ENCODE measurements at regions not wholly inside any gene's neighbourhood (a gene's known extent, or its start where the extent isn't known, plus 50 kb on each side); places are given as distances from the start of the nearest gene placed in this dataset.

DNA sequence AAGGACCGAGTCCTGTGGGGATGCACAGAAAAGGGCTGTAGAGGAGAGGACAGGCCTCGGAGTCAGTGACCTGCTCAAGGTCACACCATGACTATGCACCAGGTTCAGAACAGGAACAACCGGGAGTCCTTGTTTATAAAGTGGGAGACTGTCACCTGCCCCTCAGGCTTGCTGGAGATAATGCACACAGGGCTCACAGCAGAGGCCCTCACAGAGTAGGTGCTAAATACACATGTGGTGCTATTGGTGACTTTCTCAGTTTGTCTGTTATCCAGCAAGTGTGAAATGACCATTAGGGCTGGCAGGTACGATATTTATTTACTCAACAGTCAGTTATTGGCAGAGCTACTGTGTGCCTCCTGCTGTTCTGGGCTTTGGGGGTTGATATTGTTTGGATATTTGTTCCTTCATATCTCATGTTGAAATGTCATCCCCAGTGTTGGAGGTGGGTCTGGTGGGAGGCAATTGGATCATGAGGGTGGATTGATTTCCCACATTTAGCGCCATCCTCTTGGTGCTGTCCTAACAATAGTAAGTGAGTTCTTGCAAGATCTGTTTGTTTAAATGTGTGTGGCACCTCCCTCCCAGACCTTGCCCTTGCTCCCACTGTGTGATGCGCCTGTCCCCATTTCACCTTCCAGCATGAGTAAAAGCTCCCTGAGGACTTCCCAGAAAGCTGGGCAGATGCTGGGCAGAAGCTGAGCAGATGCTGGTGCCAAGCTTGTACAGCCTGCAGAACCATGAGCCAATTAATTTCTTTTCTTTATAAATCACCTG is 162.1 kb upstream of the MPHOSPH6 start:
- H3K4me3 Mint-ChIP-seq = no peak overlapping the region
- no peaks in the 10 kb centered on the region for H3K36me3 Mint-ChIP-seq
- H3K27ac Mint-ChIP-seq = no peak overlapping the region
- POLR2A ChIA-PET = no interaction called here
- H3K4me1 Mint-ChIP-seq = no peaks in the 10 kb centered on the region
- no peak for DNase-seq
- ATAC-seq = no peak
- H3K9me3 Mint-ChIP-seq = peaks cover 0 to 10% (median under 1%) of the 10 kb centered on the region in 9 donors
- peaks cover 5 to 37% (median 17%) of the 10 kb centered on the region in 5 donors for H3K27me3 Mint-ChIP-seq

DNA sequence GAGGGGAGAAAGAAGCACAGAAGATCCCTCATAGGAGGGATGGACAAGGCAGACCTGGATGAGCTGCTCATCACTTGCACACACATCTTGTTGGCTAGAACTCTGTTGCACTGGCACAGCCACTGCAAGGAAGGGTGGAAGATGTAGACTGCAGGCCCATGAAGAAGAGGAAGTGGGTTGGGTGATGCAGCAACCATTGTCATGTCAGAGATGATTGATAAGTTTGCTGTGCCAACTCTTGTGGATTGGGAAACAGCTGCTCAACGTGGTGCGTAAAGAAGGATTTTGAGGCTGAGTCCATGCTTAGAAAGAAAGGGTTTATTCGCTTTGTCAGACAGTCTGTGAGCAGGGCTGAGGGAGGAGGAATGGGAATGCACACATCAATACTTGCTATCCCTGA is 161.4 kb upstream of the MPHOSPH6 start:
- Mint-ChIP-seq H3K9me3 (peaks cover 0 to 6% (median 0%) of the 10 kb centered on the region in 9 donors), H3K4me3 (no peak overlapping the region), H3K4me1 (no peaks in the 10 kb centered on the region), H3K36me3 (no peaks in the 10 kb centered on the region), H3K27ac (no peak overlapping the region), H3K27me3 (peaks cover 3 to 37% (median 16%) of the 10 kb centered on the region in 5 donors)
- ATAC-seq = no peak
- DNase-seq = no peak
- POLR2A ChIA-PET = no interaction called here

DNA sequence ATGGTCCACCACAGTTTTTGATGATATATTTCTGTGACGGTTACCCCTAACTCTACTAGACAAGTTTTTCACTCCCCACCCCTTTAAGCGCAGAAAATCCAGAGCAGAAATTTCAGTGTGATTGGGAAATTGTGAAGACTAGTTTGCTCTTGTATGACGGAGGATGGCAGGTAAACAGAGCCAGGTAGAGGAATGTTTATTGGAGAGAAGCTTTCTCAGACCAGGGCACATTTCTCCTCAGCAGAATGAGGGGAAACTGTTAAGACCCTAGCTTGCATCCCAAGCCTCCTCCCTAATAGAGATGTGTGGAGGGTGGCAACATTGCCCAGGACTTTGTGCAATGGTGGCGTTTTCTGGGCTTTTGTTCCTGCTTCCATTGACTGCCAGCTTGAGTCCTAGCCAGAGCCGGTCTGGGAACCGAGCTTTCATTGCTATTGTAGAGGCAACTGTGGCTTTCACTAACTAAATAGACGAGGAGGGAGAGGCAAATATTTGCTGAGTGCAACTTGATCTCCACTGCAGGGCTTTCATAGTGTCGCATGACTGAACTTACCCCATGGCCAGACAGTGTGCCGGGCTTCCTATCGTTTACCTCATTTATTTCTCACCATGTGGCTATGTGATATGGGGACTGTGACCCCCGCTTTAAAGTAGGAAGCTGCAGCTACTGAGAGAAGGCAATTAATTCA is 159.6 kb upstream of the MPHOSPH6 start:
- Mint-ChIP-seq H3K36me3 (no peaks in the 10 kb centered on the region), H3K27me3 (peaks cover 3 to 28% (median 16%) of the 10 kb centered on the region in 5 donors), H3K4me3 (no peak overlapping the region), H3K4me1 (no peaks in the 10 kb centered on the region), H3K27ac (no peak overlapping the region), H3K9me3 (peaks cover 0 to 4% (median 0%) of the 10 kb centered on the region in 9 donors)
- POLR2A ChIA-PET = no interaction called here
- no peak for DNase-seq
- ATAC-seq = no peak

DNA sequence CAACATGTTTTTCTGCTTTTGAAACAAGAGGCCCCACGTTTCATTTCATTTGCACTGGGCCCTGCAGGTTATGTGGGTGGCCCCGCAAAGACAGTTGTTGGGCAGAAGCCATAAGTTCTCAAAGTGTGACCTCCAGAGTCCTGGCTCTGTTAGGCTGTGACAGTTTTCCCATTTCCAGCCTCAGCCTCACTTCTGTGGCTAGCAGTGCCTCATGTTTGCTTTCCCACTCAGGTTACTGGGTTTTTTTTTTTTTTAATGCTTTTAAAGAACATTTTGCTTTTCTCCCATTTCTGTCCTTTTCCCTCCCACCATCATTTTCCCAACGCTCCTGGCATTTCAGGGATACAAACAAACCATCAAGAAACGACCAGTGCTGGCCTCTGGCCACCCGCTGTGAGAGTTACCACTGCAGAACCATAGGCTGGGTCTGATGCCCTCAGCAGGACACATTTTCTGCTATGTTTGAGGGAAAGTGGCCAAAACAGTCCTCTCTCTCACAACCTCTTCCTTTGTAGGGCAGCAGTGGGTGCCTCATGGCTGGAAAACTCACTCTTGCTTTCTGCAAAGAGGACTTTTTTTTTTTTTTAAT is 159.0 kb upstream of the MPHOSPH6 start:
- ATAC-seq (no peak), DNase-seq (no peak)
- peaks cover 3 to 28% (median 14%) of the 10 kb centered on the region in 5 donors for H3K27me3 Mint-ChIP-seq
- H3K4me1 Mint-ChIP-seq = no peaks in the 10 kb centered on the region
- no peak overlapping the region for H3K4me3 Mint-ChIP-seq
- no peak overlapping the region for H3K27ac Mint-ChIP-seq
- POLR2A ChIA-PET = no interaction called here
- H3K9me3 Mint-ChIP-seq = peaks cover 0 to 10% (median 6%) of the 10 kb centered on the region in 9 donors
- peaks cover 0 to 3% (median 0%) of the 10 kb centered on the region in 3 donors for H3K36me3 Mint-ChIP-seq

DNA sequence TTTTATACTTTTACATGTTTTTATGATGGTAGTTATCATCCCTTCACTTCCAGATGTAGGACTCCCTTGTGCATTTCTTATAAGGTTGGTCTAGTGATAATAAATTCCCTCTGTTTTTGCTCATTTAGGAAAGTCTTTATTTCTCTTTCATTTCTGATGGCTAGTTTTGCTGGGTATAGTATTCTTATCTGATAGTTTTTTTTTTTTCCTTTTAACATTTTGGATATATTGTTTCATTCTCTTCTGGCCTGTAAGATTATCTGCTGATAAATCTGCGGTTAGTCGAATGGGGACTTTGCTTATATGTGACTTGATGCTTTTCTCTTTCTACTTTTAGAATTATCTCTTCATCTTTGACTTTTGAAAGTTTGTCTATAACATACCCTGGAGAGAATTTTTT is 153.1 kb upstream of the MPHOSPH6 start:
- no peaks in the 10 kb centered on the region for H3K4me1 Mint-ChIP-seq
- H3K4me3 Mint-ChIP-seq = no peak overlapping the region
- ATAC-seq (no peak), DNase-seq (no peak)
- POLR2A ChIA-PET = no interaction called here
- H3K27me3 Mint-ChIP-seq = peaks cover 2 to 11% (median 5%) of the 10 kb centered on the region in 5 donors
- no peak overlapping the region for H3K27ac Mint-ChIP-seq
- peaks cover 3 to 27% (median 15%) of the 10 kb centered on the region in 9 donors for H3K9me3 Mint-ChIP-seq
- H3K36me3 Mint-ChIP-seq = peaks cover 0 to 8% (median 0%) of the 10 kb centered on the region in 3 donors

DNA sequence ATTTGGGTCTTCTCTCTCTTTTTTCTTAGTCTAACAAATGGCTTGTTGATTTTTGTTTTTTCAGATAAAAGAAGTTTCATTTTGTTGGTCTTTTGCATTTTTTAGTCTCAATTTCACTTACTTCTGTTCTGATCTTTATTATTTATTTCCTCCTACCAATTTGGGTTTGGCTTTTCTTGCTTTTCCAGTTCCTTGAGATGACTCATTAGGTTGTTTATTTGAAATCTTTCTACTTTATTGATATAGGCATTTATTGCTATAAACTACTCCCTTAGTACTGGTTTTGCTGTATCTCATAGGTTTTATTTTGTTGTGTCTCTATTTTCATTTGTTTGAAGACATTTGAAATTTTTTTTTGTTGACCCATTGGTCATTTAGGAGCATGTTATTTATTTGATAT is 152.2 kb upstream of the MPHOSPH6 start:
- DNase-seq = no peak
- H3K9me3 Mint-ChIP-seq = peaks cover 3 to 27% (median 15%) of the 10 kb centered on the region in 9 donors
- no peak overlapping the region for H3K27ac Mint-ChIP-seq
- H3K4me1 Mint-ChIP-seq = no peaks in the 10 kb centered on the region
- H3K36me3 Mint-ChIP-seq = peaks cover 0 to 8% (median 0%) of the 10 kb centered on the region in 3 donors
- POLR2A ChIA-PET = no interaction called here
- peaks cover 2 to 11% (median 5%) of the 10 kb centered on the region in 5 donors for H3K27me3 Mint-ChIP-seq
- H3K4me3 Mint-ChIP-seq = no peak overlapping the region
- ATAC-seq = no peak

DNA sequence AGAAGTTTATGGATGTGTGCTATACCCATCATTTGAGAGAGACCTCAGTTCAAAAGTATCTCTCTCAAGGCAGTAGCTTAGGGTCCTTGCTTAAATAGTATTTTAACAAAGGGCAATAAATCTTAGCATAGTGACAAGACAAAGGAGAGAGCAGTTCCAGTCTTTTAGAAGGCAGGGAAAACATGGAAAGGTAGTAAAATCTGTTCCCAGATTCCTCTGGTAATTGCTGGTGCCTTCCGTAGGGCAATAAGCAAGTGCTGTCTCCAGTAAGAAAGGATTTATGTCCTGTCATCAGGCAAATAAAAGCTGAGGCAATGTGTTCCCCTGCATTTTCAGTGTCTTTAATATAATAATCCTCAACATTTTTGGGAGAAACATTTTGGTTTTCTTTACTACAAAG is 149.0 kb upstream of the MPHOSPH6 start:
- no peaks in the 10 kb centered on the region for H3K4me1 Mint-ChIP-seq
- peaks cover 0 to 6% (median 0%) of the 10 kb centered on the region in 3 donors for H3K36me3 Mint-ChIP-seq
- POLR2A ChIA-PET = no interaction called here
- DNase-seq (no peak), ATAC-seq (no peak)
- H3K27me3 Mint-ChIP-seq = peaks cover 0 to 3% (median 1%) of the 10 kb centered on the region in 5 donors
- no peak overlapping the region for H3K4me3 Mint-ChIP-seq
- no peak overlapping the region for H3K27ac Mint-ChIP-seq
- peaks cover 2 to 24% (median 10%) of the 10 kb centered on the region in 9 donors for H3K9me3 Mint-ChIP-seq

DNA sequence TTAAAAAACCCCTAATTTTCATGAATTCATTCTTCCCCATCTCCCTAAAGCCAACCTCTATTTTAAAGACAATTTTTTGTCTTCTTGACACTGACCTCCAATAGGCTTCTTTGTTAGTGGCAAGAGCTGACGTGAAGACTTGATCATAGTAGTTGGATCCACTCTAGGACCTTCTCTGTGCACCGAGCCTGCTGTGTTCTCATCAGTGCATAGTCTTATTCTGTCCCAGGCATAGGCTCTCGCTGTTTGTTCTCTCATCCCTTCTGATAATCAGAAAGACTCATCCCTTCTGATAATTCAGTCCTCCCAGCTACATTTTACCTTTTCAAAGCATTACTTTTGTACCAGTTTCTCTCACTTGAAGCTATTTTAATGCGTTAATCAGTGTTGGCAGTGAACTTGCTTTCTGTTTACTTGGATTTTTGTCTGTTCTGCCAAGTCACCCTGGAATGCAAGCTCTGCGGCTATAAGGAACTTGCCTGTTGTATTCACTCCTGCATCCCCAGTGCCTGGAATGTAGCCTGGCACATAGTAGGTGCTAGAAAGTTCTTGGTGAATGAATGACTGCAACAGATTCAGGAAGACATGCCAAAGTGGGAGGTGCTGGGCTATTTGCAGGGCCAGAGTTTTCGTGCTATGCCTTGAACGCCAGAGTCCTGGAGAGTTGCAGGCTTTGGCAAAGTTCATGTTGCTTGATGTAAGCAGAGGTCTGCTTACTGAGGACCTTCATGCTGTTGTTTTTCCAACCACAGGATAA is 147.6 kb upstream of the MPHOSPH6 start:
- Mint-ChIP-seq H3K36me3 (no peaks in the 10 kb centered on the region), H3K4me1 (no peaks in the 10 kb centered on the region), H3K9me3 (peaks cover 0 to 15% (median 0%) of the 10 kb centered on the region in 9 donors), H3K4me3 (no peak overlapping the region), H3K27me3 (peaks cover 1 to 6% (median 4%) of the 10 kb centered on the region in 5 donors), H3K27ac (no peak overlapping the region)
- POLR2A ChIA-PET = no interaction called here
- DNase-seq (no peak), ATAC-seq (no peak)

DNA sequence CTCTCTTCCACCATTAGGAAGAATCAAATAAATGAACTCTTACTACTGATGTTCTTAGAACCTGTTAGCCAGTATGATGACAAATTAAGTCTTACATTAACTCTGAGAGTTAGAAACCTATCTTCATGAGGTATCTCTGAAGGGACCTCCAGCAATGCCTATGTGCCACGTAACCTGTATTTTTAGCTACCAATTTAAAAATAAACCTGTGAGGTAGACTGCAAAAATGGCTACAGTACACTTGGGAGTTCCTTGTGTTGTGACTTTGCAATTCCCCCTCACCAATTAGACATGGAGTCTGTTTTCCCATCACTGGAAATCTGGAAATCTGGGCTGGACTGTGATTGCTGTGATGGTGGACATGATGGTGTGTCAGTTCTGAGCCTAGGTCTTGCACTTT is 143.7 kb upstream of the MPHOSPH6 start:
- Mint-ChIP-seq H3K27ac (no peak overlapping the region), H3K4me1 (no peaks in the 10 kb centered on the region), H3K36me3 (no peaks in the 10 kb centered on the region), H3K4me3 (no peak overlapping the region), H3K9me3 (peaks cover 0 to 17% (median 0%) of the 10 kb centered on the region in 9 donors), H3K27me3 (peaks cover 11 to 19% (median 13%) of the 10 kb centered on the region in 5 donors)
- no peak for ATAC-seq
- DNase-seq = no peak
- POLR2A ChIA-PET = no interaction called here

DNA sequence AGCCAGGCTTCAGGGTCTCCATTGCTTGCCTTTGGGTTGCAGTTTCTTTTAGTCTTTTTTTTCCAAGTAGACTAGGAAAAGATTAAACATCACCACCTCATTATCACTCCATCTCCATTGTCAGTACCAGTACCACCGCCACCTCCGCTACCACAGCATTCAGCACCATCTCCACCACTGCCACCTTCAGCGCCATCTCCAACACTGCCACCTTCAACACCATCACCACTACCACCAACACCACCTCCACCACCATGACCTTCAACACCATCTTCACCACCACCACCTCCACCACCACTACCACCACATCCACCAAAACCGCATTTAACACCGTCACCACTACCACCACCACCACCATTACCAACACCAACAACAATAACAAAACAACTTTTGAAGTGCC is 141.5 kb upstream of the MPHOSPH6 start:
- Mint-ChIP-seq H3K9me3 (peaks cover 0 to 17% (median 0%) of the 10 kb centered on the region in 9 donors), H3K27ac (no peak overlapping the region), H3K36me3 (no peaks in the 10 kb centered on the region), H3K4me1 (no peaks in the 10 kb centered on the region), H3K27me3 (peaks cover 11 to 19% (median 13%) of the 10 kb centered on the region in 5 donors), H3K4me3 (no peak overlapping the region)
- DNase-seq (no peak), ATAC-seq (no peak)
- POLR2A ChIA-PET = no interaction called here

DNA sequence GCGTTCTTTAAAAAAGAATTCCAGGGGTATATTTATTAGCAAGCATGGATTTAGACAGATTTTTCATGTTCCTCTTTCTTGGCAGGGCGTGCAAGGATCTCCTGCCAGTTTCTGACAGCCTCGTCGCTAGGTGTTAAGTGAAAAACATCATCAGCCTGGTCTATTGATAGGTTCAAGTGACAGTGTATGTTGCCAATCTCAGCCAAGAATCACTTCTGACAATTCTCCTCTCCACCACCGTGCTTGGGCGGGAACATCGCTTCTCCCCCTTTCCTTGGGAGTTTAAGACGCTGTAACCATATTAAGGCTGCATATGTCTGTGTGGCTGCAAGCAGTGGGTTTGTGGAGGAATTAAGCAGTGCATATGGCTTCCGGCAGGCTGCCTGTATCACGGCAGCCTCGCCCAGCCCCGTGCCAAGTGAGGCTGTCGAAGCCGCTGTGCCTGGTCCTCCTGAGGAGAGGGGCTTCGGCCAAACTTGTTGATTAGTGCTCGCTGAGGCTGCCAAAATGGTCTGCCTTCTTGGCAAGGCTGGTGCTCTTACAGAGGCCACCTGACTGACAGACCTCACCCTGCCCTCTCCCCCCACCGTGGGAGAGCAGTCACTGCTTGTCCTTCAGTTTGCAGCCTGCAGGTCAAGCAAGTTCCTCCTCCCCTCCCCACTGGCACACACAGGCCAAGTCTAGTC is 132.2 kb upstream of the MPHOSPH6 start:
- DNase-seq (no peak), ATAC-seq (no peak)
- H3K36me3 Mint-ChIP-seq = no peaks in the 10 kb centered on the region
- peaks cover 0 to 4% (median 0%) of the 10 kb centered on the region in 5 donors for H3K27me3 Mint-ChIP-seq
- H3K27ac Mint-ChIP-seq = no peak overlapping the region
- H3K9me3 Mint-ChIP-seq = peaks cover 0 to 5% (median 0%) of the 10 kb centered on the region in 9 donors
- H3K4me3 Mint-ChIP-seq = no peak overlapping the region
- POLR2A ChIA-PET = no interaction called here
- no peaks in the 10 kb centered on the region for H3K4me1 Mint-ChIP-seq

DNA sequence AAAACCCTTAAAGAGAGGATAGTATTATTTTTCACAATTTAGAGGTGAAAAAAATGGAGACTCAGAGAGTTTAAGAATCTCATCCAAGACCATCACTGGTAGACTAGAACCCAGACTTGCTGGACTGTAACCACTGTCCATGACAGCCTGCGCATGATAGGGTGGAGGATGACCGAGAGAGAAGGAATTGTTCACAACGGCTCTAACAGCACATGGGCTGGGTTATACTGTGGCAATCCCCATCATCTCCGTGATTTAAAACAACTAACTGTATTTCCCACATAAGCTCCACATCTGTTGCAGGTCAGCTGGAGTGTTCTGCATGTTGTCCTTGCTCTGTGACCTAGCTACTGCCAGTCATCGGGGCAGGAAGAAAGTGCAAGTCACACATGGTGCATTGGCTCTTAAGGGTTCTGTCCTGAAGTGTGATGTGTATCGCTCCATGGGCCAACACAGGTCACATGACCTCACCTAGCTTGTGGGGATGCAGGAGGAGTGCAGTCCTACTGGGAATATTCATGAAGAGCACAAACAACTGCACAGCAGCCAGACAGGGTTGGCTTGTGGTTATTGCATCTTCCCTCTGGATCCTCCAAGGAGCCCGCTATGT is 131.2 kb upstream of the MPHOSPH6 start:
- Mint-ChIP-seq H3K4me1 (no peaks in the 10 kb centered on the region), H3K27ac (no peak overlapping the region), H3K4me3 (no peak overlapping the region), H3K27me3 (peaks cover 0 to 4% (median 3%) of the 10 kb centered on the region in 5 donors), H3K36me3 (no peaks in the 10 kb centered on the region), H3K9me3 (peaks cover 0 to 5% (median 0%) of the 10 kb centered on the region in 9 donors)
- ATAC-seq (no peak), DNase-seq (no peak)
- POLR2A ChIA-PET = no interaction called here

Measured in naive thymus-derived CD8-positive, alpha-beta T cell (primary cell).